ENCODE measurements at regions not wholly inside any gene's neighbourhood (a gene's known extent, or its start where the extent isn't known, plus 50 kb on each side); places are given as distances from the start of the nearest gene placed in this dataset.

GRCh38 chr10:28812384-28813372, 135.4 kb downstream of the BAMBI start:
- DNase-seq: no peak

DNA sequence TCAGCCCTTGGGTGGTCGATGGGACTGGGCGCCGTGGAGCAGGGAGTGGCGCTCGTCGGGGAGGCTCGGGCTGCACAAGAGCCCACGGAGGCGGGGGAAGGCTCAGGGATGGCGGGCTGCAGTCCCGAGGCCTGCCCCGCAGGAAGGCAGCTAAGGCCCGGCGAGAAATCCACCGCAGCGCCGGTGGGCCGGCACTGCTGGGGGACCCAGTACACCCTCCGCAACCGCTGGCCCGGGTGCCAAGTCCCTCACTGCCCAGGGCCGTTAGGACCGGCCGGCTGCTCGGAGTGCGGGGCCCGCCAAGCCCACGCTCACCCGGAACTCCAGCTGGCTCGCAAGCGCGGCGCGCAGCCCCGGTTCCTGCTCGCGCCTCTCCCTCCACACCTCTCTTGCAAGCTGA, 138.4 kb downstream of the BAMBI start:
- no peak for DNase-seq

DNA sequence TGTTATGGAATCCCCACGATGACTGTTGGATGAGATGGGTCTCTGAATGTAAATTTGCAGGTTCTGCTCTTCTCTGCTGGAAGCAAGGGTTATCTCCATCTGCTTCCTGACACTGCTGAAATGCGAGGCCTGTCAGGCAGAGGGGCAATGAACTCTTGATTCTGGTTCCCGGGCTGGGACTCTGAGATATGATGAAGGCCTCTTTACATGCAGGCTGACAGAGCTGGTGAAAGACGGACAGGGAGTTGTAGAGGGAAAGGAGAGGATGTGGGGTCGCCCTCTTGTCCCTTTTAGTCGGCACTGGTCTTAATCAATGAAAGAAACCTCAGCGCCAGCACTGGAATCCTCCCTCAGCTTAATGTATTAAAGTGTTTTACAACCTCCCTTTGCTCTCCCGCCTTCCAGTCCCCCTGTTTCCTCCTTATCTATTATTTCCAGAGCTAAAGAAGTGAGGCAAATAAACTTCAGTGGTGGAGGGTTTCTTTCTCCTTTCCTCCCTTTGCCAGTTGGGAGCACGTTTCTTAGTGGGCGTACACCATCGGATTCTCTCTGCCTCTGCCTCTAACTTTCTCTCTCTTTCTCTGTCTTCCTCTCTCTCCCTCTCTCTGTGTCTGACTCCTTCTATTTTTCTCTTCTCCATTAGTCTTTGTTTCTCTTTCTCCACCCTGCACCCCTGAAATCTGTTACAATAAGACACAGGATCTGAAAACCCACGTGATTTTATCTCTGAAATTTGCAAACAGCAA, 145.6 kb downstream of the BAMBI start:
- no peak for DNase-seq

DNA sequence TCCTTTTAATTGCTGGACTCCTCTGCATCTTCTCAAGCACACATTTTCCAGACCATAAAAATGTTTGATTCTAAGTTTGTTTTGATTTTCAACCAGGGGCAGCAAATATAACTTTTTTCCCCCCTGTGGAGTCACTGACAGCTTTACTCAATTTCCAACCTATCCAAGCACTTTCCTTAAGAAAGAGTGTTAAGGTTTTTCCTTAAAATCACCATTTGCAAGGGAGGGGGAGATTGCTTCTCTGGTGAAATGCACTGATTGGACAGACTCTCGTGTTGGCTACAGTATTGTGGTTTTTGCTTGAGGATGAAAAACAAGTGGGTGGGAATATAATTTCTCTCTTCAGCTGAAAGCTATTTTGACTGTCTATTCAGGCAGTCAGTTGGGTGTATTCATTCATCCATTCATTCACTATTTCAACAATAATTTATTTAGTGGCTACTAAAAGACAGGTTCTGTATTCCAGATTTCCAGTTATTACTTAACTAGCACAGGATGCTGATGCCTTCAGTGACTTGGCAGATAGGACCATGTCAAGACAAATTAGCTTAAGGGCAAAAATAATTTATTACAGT, 146.3 kb downstream of the BAMBI start:
- DNase-seq: no peak

GRCh38 chr10:28833313-28833712, 156.0 kb downstream of the BAMBI start:
- no peak for DNase-seq

DNA sequence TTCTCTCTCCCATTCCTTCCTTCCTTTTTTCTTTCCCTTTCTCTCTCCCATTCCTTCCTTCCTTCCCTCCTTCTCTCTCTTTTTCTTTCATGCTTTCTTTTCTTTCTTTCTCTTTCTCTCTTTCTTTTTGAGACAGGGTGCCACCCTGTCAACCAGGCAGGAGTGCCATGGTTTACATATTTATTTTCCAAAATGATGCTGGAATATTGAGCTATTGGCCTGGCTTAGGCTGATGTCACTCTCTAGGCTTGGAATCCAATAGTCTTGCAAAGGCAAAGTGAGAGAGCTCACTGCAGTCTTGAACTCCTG, 159.1 kb downstream of the BAMBI start:
- no peak for DNase-seq

- DNase-seq: no peak
These were observed 160.5 kb downstream of the BAMBI start for GRCh38 chr10:28837613-28838390.

GRCh38 chr10:28838908-28839307, 161.6 kb downstream of the BAMBI start:
- DNase-seq: no peak

DNA sequence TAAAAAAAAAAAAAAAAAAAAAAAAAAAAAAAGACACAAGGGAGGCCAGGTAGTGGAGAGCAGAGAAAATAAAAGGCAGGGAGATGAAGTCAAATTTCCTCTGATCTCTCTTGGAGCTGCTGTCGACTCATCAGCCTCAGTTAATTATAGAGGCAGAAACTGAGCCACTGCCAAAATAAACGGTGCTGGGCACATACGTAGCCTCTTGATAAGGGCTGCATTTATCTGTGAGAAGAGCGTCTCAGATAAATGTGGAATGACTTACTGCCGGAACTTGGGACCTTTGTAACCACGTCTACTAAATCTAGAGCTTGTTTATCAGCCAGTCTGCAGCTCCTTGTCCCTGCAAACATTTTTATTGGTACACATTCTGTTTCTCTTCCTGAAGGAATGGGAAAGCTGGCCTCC, 162.3 kb downstream of the BAMBI start:
- no peak for DNase-seq

GRCh38 chr10:28840202-28840601, 162.9 kb downstream of the BAMBI start:
- no peak for DNase-seq

GRCh38 chr10:28840971-28841370, 163.7 kb downstream of the BAMBI start:
- no peak for DNase-seq

GRCh38 chr10:28841625-28842024, 164.3 kb downstream of the BAMBI start:
- no peak for DNase-seq

GRCh38 chr10:28842321-28842720, 165.0 kb downstream of the BAMBI start:
- DNase-seq: no peak

- no peak for DNase-seq
These were observed 167.8 kb downstream of the BAMBI start for GRCh38 chr10:28845009-28845682.

- DNase-seq: no peak
These were observed 172.0 kb downstream of the BAMBI start for GRCh38 chr10:28849309-28849708.

GRCh38 chr10:28849821-28850220, 172.5 kb downstream of the BAMBI start:
- DNase-seq: no peak

DNA sequence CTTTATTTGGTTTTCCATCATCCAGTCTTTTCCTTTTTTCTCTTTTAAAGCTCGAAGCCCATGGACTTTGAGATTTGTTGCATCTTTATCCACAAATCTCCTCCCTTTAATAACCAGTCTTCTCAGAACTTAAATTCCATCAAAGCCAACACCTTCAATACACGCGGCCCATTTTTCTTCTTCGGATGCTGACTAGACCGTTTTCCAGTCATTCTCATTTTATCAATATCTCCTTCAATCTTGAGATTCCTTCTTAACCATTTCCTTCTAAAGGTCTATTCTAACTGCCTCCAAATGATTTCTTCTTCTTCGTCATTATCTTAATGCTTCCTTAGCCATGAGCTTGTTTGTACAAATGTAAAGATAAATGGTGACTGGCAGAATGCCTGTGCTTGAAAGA, 173.5 kb downstream of the BAMBI start:
- DNase-seq: no peak

DNA sequence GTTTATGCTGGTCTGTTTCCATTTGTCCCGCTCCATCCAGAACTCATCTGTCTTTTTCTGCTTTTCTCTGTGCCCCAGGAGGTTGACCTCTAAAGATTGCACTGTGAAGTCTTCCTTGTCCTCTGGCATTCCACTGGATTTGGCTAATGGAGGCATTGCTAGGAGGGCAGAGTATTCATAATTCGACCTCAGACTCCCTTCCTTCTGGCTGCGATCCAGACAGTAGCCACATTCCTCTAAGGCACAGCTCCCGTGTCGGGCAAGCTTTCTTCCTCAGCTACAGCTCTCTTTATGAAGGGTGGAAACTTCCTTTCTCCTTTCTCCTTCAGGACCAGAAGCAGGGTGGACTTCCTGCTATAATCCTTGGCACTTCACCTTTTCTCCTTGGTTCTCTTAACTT, 175.9 kb downstream of the BAMBI start:
- no peak for DNase-seq

DNA sequence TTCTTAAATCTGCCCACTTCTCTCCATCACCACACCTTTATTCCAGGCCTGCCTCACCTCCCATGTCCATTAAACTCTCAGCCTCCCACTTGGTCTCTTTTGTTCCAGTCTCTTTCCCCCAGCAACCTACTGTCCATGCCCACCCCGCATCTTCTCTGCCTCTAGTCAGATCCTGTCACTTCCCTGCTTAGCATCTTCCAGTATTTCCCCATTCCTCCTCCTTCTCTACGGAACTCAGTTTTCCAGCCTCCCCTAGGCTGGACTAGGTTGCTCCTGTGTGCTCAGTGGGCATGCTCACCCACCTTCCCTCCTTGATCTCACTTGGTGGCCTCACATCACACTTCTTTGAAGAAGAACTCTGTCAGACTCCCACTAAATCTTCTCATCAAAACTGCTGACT, 179.8 kb downstream of the BAMBI start:
- no peak for DNase-seq

GRCh38 chr10:28858646-28859045, 181.3 kb downstream of the BAMBI start:
- no peak for DNase-seq

DNA sequence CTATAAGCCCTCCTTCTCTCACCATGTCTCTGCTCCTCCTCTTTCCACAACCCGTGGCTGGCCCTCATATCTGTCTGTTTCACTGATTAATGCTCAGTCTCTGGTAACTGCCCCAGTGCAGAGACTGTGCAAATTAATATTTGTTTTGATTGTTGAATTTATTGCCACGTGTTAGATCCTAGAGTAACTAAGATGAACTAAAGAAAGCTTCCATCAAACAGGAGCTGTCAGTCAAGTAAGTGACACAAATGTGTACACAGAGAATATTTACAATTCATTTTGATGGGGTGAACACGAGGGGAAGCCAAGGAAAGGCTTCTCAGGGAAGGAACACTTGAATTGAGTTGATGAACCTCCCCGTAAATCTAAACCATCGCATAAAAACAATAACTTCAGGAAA, 182.5 kb downstream of the BAMBI start:
- DNase-seq: no peak

DNA sequence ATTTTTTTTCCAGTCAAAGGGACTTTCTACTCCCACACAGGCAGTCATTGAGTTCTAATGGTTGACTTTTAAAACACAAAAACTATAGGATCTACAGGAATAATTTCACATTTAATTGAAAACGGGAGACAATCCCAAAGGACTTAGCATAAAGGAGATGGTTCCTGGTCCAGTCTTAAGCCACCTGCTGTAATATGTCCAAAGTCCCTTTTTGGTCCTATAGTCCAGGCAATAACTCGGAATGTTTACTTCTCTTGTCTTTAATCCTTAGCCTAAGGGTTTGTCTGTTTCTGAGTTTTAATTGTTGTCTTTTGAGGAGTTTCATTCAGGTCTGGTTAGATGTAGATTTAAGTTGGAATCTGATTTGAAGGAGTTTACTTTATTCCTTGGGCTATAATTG, 184.9 kb downstream of the BAMBI start:
- DNase-seq: no peak
